Suppressor macrophage treated with lipopolysaccharide for 4 hours (primary cell): ENCODE measurements at regions not wholly inside any gene's neighbourhood (a gene's known extent, or its start where the extent isn't known, plus 50 kb on each side); places are given as distances from the start of the nearest gene placed in this dataset.

Experiments
- DNase-seq: peaks from one replicate; pipeline ENCODE4 v3.0.0-alpha.2; 2020

DNA sequence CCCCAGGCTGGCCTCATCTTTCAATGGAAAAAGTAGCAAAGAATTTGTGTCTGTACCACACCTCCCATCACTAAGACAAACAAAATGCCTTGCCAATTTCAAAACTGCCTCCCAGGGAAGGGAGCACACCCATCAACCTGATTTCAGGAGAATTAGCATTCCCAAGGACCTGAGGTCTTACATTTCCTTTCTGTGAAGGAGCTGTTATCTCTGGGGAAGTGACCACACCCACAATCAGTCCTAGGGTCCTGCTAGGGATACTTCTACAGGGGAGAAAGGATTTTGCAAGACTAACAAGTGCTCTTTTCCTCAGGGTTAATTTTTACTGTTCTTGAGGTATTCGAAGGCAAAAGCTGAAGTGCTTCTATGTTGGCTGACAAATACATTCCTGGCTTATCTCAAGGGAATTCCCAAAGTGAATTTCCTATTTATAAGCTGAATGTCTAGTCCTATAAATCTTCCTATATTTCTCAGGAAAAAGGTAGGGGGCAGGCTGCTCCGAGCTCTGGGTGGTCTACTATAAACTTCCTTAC lies 97.4 kb upstream of the ITGA1 start:
- no peak for DNase-seq

- DNase-seq = no peak
Measured at GRCh38 chr5:52692039-52692438, 95.7 kb upstream of the ITGA1 start.

GRCh38 chr5:52692606-52693005 lies 95.1 kb upstream of the ITGA1 start:
- no peak for DNase-seq

DNA sequence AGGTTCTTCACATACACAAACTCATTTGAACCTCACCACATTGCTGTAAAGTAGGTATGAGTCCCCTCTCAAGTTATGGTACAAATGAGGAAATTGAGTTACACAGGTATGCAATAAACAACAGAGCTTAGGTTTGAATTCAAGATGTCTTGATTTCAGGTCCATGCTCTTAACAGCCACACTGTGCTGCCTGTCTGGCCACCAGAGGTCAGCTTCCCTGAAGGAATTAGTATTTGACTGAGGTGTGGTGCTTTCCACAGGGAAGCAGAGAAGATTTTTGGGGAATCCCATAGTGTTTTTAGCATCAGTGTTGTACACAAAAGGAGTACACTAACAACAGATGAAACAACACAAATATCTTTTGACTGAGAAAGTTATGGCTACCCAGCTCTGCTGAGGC lies 94.4 kb upstream of the ITGA1 start:
- DNase-seq = peak; percentile 29

GRCh38 chr5:52693836-52694235 lies 93.9 kb upstream of the ITGA1 start:
- DNase-seq = no peak

DNA sequence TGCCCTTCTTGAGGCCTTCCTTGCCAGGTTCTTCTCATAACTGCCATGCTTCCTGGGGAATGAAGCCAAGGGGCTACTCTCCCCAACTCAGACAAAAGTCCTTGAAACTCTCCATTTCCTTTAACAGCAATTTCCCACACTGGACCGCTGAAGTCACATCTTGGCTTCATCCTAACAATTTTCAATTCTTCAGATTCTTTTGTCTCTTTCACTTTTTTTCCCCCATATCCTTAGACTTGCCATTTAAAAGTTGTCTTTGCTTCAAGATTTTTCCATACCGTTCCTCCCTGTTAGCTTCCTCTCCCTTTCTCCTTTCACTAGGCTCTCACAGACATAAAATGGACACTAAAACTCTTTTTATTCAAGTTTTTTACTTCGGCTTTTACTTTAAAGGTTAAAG lies 93.1 kb upstream of the ITGA1 start:
- no peak for DNase-seq

DNA sequence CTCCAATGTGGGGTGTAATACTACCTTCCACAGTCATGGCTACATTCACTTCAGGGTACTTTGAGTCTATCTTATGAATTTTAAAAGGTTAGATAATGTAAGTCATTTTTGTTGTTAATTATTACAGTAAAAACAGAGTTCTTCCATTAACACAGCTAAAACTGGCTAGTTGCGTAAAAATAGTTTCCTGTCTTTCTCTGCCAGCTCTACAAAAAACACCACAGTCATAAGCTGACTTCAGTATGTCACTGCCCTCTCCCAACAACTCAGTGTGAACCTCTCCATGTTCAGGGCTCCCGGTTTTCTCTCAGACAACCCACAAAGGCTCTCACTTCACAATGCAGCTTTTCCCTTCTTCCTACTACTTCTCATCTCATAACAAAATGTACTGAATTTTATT lies 84.8 kb upstream of the ITGA1 start:
- peak; percentile 4 for DNase-seq

- no peak for DNase-seq
Measured at GRCh38 chr5:52703321-52703720, 84.4 kb upstream of the ITGA1 start.

- DNase-seq = no peak
Measured at GRCh38 chr5:52705720-52706119, 82.0 kb upstream of the ITGA1 start.

DNA sequence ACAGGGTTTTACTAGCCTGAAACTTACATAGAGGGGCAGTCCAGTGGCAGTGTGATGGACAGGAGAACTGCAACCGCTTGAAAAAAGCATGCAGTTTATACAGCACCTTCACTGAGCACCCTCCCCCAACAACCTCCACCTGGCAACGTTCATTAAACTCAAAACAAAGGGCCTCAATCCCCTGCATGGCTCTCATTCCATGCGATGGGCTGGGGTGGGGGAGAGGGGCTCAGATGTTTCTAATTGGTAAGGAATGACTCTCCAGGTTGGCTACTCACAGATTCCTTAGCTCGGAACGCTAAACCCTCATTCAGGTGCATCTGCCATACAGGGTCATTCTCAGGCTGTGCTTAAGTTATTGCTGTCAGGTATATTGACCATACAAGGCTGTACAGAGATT lies 80.9 kb upstream of the ITGA1 start:
- DNase-seq = no peak

DNA sequence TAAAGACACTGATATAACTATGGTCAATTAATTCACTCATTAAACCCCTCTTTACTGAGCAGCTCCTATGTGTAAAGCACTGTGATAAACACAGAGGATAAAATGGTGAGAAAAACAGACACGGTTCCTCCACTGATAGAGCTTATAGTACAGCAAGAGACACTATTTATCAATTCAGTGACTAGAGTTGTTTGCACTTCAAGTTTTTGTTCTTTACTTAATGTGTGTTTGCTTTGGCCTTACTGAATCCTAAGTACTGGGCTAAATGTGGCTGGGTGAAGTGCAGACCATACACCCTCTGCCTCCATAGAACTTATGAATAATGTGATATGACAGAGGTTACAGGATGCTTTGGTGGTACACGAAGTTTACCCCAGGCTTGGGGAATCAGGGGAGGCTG lies 80.1 kb upstream of the ITGA1 start:
- no peak for DNase-seq

DNA sequence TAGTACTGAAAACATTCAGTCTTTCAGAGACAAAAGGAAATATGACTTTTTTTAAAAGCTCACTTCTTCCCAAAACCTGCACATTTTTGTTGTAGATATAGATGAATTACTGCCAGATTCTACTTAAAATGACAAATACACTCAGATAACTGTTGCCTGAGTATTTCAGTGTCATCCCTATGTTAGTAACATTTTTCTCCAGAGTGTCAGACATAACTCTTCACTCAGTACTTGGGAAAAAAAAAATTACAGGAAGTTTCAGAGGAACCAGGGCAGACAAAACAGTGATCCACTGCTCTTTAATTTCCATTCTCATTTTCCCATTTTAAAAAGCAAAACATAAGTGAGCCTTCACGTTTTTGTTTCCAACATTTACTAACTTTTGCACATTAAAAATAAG lies 79.3 kb upstream of the ITGA1 start:
- DNase-seq = no peak

DNA sequence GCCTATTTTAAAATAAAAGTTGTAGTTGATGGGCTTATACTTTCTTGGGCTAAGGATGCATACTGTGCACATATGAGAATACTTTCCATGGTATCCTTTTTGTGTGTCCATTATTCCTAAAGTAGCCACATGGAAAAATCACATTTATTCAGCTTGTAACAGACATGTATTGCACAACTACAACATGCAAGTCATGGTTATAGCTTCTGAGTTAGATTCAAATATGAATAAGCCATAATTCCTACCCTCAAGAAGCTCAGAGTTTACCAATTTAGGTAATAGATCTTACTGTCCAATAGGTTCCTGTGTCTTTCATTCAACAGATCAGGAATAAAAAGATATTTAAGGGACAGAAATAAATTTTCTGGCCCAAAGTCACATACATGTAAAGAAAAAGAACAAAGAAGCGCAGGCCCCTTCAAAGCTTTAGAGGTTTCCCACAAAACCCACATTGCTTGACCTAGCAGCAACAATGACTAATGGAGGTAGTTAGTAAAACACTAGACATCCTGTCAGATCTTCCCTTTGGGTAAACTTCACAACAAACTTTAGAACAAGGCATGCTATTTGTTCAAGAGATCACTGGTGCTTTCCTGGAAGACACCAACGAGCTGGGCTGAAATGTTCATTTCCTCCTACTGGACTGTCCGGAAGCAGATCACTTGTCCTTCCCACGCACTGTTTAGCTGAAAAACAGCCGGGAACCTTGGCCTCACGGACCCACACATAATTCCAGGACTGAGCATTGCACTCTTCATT lies 78.4 kb upstream of the ITGA1 start:
- DNase-seq = no peak

GRCh38 chr5:52710310-52710971 lies 77.3 kb upstream of the ITGA1 start:
- DNase-seq = no peak

DNA sequence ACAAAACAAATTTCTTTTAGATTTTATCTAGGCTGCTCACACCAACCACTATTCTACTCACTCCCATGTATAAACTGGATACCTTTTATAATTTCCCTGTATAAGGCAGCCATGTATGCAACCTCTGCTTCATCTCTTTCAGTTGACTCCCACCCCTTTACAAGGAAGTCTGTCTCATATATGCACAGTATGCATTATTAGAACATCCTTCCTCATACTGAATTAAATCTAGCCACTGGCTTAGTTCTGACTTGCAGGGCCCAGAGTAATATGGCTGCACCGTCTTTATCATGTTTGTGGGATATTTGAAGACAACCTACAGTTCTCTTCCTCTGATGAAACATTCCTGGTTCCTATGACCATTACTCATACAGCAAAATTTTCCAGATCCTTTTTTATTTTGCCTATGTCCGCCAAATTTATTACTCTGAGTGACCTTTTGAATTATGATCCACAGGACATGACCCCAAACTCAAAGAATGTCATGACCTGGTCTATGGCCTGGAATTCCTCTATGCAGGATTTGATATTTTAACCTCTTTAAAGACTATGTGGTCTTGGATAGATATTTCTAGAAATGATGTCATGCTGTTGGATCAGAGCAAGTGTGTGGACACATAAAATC lies 76.6 kb upstream of the ITGA1 start:
- no peak for DNase-seq

- no peak for DNase-seq
Measured at GRCh38 chr5:52712354-52712753, 75.4 kb upstream of the ITGA1 start.

GRCh38 chr5:52725065-52725746 lies 62.5 kb upstream of the ITGA1 start:
- DNase-seq = no peak

- DNase-seq = no peak
Measured at GRCh38 chr5:52725808-52726207, 61.9 kb upstream of the ITGA1 start.

- no peak for DNase-seq
Measured at GRCh38 chr5:52727020-52727419, 60.7 kb upstream of the ITGA1 start.

GRCh38 chr5:52727576-52727975 lies 60.1 kb upstream of the ITGA1 start:
- DNase-seq = no peak

- DNase-seq = no peak
Measured at GRCh38 chr5:52728224-52728623, 59.5 kb upstream of the ITGA1 start.

GRCh38 chr5:52728686-52729085 lies 59.0 kb upstream of the ITGA1 start:
- DNase-seq = no peak

GRCh38 chr5:52731274-52732027 lies 56.3 kb upstream of the ITGA1 start:
- no peak for DNase-seq
